ENCODE measurements at regions not wholly inside any gene's neighbourhood (a gene's known extent, or its start where the extent isn't known, plus 50 kb on each side); places are given as distances from the start of the nearest gene placed in this dataset.

DNA sequence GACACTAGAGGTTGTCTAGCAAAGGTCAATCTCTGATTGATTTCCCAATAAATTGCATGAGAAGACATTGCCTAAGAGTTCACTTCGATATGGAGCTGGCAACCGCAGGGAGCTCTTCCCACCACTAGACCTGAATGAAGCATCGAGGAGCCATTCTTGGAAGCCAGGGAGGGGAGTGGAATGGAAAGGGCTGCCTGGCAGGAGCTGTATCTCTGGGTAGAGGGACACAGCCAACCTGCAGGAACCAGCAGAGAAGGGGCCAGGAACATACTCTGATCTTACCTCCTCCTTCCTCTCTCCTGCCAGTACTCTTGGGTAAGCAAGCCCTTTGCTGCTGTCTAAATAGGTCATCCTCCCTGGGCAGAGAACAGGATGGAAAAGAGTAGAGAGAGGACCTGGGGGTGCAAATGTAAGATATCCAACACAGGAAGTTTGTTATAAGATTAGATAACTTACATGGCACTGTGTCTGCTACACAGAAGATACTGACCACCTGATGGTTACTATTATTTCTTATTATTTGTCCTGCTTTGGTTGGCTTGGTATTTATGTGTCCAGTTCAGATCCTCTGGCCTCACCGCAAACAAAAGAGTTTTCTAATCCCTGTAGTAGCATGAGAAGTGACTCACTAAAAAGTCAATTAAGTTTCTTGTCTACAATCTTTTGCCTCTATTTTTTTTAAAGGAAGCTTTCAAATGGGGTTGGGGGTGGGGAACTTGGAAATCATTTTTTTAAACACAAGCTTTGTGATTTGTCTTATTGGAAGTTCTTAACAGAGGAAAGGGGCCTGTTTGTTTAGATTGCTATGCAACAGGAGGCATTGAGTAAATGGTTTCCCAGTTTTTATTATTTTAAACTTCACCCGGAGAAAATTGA lies 156.7 kb upstream of the TSC22D2 start:
- Histone ChIP-seq H3K79me2 (ENCODE audit: control insufficient read depth, insufficient read depth, low read length) (no peaks in the 10 kb centered on the region), H3K27me3 (ENCODE audit: control insufficient read depth, insufficient read depth, low read length) (no peaks in the 10 kb centered on the region), H2AFZ (ENCODE audit: low read length) (no peak overlapping the region), H4K20me1 (ENCODE audit: control insufficient read depth, extremely low read depth, insufficient read depth, low read length) (no peaks in the 10 kb centered on the region), H3K36me3 (ENCODE audit: control insufficient read depth, insufficient read depth, low read length) (no peaks in the 10 kb centered on the region), H3K27ac (ENCODE audit: insufficient read depth, low read length) (peak overlapping the region; percentile 40), H3K4me3 (replicated peaks in 1 of 4; ENCODE audit: control extremely low read depth in 1 of 4, insufficient read depth in 1 of 4, low read depth in 3 of 4, low read length in 4 of 4) (no peak overlapping the region), H3K4me2 (ENCODE audit: extremely low read depth, insufficient read depth, low read length) (peak overlapping the region; percentile 8), H3K9ac (ENCODE audit: insufficient read depth, low read length) (no peak overlapping the region), H3K9me3 (ENCODE audit: control insufficient read depth, insufficient read depth, low read depth, low read length) (no peaks in the 10 kb centered on the region), H3K4me1 (ENCODE audit: control insufficient read depth, extremely low read depth, insufficient read depth, low read length) (peaks cover 26% of the 10 kb centered on the region)
- TF ChIP-seq, protein P1, sequence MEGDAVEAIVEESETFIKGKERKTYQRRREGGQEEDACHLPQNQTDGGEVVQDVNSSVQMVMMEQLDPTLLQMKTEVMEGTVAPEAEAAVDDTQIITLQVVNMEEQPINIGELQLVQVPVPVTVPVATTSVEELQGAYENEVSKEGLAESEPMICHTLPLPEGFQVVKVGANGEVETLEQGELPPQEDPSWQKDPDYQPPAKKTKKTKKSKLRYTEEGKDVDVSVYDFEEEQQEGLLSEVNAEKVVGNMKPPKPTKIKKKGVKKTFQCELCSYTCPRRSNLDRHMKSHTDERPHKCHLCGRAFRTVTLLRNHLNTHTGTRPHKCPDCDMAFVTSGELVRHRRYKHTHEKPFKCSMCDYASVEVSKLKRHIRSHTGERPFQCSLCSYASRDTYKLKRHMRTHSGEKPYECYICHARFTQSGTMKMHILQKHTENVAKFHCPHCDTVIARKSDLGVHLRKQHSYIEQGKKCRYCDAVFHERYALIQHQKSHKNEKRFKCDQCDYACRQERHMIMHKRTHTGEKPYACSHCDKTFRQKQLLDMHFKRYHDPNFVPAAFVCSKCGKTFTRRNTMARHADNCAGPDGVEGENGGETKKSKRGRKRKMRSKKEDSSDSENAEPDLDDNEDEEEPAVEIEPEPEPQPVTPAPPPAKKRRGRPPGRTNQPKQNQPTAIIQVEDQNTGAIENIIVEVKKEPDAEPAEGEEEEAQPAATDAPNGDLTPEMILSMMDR (conservative IDR thresholded peaks at IDR 0.05 in 1 of 2, IDR thresholded peaks at IDR 0.05 in 1 of 2; ENCODE audit: low read depth in 1 of 2, low read length in 2 of 2) = no peak
- no peak for TF ChIP-seq EZH2 (IDR thresholded peaks at IDR 0.05; ENCODE audit: low read length, missing control alignments)
- DNase-seq (ENCODE audit: low read depth in 2 of 2) = peak; percentile 61 to 90

GRCh38 chr3:150249779-150250470 lies 158.2 kb upstream of the TSC22D2 start:
- Histone ChIP-seq H2AFZ (ENCODE audit: low read length) (peak overlapping the region; percentile 47), H3K4me1 (ENCODE audit: control insufficient read depth, extremely low read depth, insufficient read depth, low read length) (peaks cover 26% of the 10 kb centered on the region), H3K4me2 (ENCODE audit: extremely low read depth, insufficient read depth, low read length) (peak overlapping the region; percentile 61), H3K4me3 (replicated peaks in 1 of 4; ENCODE audit: control extremely low read depth in 1 of 4, insufficient read depth in 1 of 4, low read depth in 3 of 4, low read length in 4 of 4) (no peak overlapping the region), H4K20me1 (ENCODE audit: control insufficient read depth, extremely low read depth, insufficient read depth, low read length) (no peaks in the 10 kb centered on the region), H3K9me3 (ENCODE audit: control insufficient read depth, insufficient read depth, low read depth, low read length) (no peaks in the 10 kb centered on the region), H3K36me3 (ENCODE audit: control insufficient read depth, insufficient read depth, low read length) (no peaks in the 10 kb centered on the region), H3K27ac (ENCODE audit: insufficient read depth, low read length) (peak overlapping the region; percentile 39), H3K79me2 (ENCODE audit: control insufficient read depth, insufficient read depth, low read length) (no peaks in the 10 kb centered on the region), H3K9ac (ENCODE audit: insufficient read depth, low read length) (no peak overlapping the region), H3K27me3 (ENCODE audit: control insufficient read depth, insufficient read depth, low read length) (no peaks in the 10 kb centered on the region)
- peak in 1 of 2 donors; percentile 57 for DNase-seq (ENCODE audit: low read depth in 2 of 2)
- TF ChIP-seq EZH2 (IDR thresholded peaks at IDR 0.05; ENCODE audit: low read length, missing control alignments) = no peak
- TF ChIP-seq, protein P1 (conservative IDR thresholded peaks at IDR 0.05 in 1 of 2, IDR thresholded peaks at IDR 0.05 in 1 of 2; ENCODE audit: low read depth in 1 of 2, low read length in 2 of 2) = no peak

DNA sequence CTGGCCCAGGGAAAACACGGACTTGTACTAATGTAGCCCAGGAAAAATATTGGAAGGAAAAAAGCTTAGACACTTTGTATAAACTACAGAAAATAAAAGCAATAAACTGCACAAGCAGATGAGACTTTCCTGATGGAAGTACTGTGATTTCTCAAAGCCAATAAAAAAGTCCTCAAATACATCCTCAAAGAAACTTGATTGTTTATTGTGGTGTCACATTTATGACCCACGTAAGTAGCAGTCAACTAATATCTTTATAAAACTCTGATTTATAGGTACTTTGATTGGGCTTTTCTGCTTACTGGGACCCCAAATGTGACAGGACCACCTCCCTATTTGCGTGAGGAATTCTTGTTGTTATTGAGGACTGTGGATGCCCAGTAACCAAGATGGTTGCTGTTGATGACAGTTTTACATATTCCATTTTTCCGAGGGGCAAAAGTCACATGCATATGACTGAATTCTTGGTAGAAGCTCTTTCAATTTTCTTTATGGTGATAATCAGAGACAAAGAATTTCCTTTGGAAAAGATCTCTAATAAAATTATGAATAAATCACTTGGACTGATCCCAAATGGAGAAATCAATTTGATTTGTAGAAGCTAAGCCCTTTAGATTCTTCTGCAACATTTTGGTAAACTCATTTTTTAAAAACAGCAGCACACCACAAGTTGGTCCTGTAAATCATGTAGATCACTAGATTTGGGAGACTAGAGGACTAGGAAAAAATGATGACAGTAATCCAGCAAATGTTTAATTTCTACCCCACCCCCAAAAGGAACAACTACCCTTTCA lies 159.0 kb upstream of the TSC22D2 start:
- no peak overlapping the region for H3K9ac ChIP-seq (ENCODE audit: insufficient read depth, low read length)

More for the DNA sequence above, 159.0 kb upstream of the TSC22D2 start:
- H3K4me3 ChIP-seq (replicated peaks in 1 of 4; ENCODE audit: control extremely low read depth in 1 of 4, insufficient read depth in 1 of 4, low read depth in 3 of 4, low read length in 4 of 4) = no peak overlapping the region
- no peaks in the 10 kb centered on the region for H3K36me3 ChIP-seq (ENCODE audit: control insufficient read depth, insufficient read depth, low read length)
- no peak overlapping the region for H2AFZ ChIP-seq (ENCODE audit: low read length)
- no peaks in the 10 kb centered on the region for H3K79me2 ChIP-seq (ENCODE audit: control insufficient read depth, insufficient read depth, low read length)
- H4K20me1 ChIP-seq (ENCODE audit: control insufficient read depth, extremely low read depth, insufficient read depth, low read length) = no peaks in the 10 kb centered on the region
- peak overlapping the region; percentile 52 for H3K4me2 ChIP-seq (ENCODE audit: extremely low read depth, insufficient read depth, low read length)
- TF ChIP-seq, protein P1 (conservative IDR thresholded peaks at IDR 0.05 in 1 of 2, IDR thresholded peaks at IDR 0.05 in 1 of 2; ENCODE audit: low read depth in 1 of 2, low read length in 2 of 2) = no peak
- no peak for TF ChIP-seq EZH2 (IDR thresholded peaks at IDR 0.05; ENCODE audit: low read length, missing control alignments)
- H3K27ac ChIP-seq (ENCODE audit: insufficient read depth, low read length) = peak overlapping the region; percentile 39
- peaks cover 26% of the 10 kb centered on the region for H3K4me1 ChIP-seq (ENCODE audit: control insufficient read depth, extremely low read depth, insufficient read depth, low read length)
- H3K27me3 ChIP-seq (ENCODE audit: control insufficient read depth, insufficient read depth, low read length) = no peaks in the 10 kb centered on the region
- no peak for DNase-seq (ENCODE audit: low read depth in 2 of 2)
- H3K9me3 ChIP-seq (ENCODE audit: control insufficient read depth, insufficient read depth, low read depth, low read length) = no peaks in the 10 kb centered on the region

Measured in fibroblast of lung (primary cell).